Right lobe of liver (tissue), 6 donors: ENCODE measurements at regions not wholly inside any gene's neighbourhood (a gene's known extent, or its start where the extent isn't known, plus 50 kb on each side); places are given as distances from the start of the nearest gene placed in this dataset.

Experiments
- ATAC-seq, 4 donors: fragments of 200-7000 bp; cut with Tn5 transposase; one replicate each; pipeline ENCODE4 v1.9.1; 2020; ENCODE audit warnings: mild to moderate bottlenecking in 4 of 4, moderate library complexity in 4 of 4
- DNase-seq, 3 donors: peaks; one replicate each; pipeline ENCODE4 v3.0.0-alpha.2; 2020
- H3K27ac ChIP-seq, 3 donors: fragments of 200-600 bp; one replicate each; pipeline ENCODE4 v1.8.0; 2022
- H3K27me3 ChIP-seq, 2 donors: fragments of 200-600 bp; one replicate each; pipeline ENCODE4 v1.8.0; 2022
- H3K36me3 ChIP-seq, 4 donors: fragments of 200-600 bp; sonication (generic) in 1 of 4; one replicate each; pipeline versions ENCODE4 v1.5.1 to v1.8.0; 2017 to 2022; ENCODE audit warnings: control low read depth in 1 of 4
- H3K4me1 ChIP-seq, 4 donors: fragments of 200-600 bp; sonication (generic) in 1 of 4; one replicate each; pipeline versions ENCODE4 v1.5.1 to v1.8.0; 2017 to 2022; ENCODE audit warnings: control low read depth in 1 of 4
- H3K4me3 ChIP-seq, 3 donors: fragments of 200-600 bp; one replicate each; pipeline ENCODE4 v1.8.0; 2022
- H3K9me3 ChIP-seq, 4 donors: fragments of 200-600 bp; sonication (generic) in 1 of 4; one replicate each; pipeline versions ENCODE4 v1.5.1 to v1.8.0; 2017 to 2022; ENCODE audit warnings: control low read depth in 1 of 4
- POLR2A ChIP-seq: fragments of 450-650 bp; IDR thresholded peaks from one replicate; pipeline ENCODE4 v1.6.1; 2017; ENCODE audit warnings: antibody characterized with exemption, mild to moderate bottlenecking
- WGBS: methylation state at CpG from one replicate; pipeline ENCODE4 v1.1.6; 2018; ENCODE audit warnings: low coverage, low lambda C conversion rate; ENCODE audit not compliant: insufficient coverage; ENCODE audit errors: missing lambda C conversion rate; 5-methylcytosine and 5-hydroxymethylcytosine counted together
- intact Hi-C, 2 donors: fragments of 100-400 bp; cut with DNase I; formaldehyde crosslinking; loops; one replicate each; pipeline versions ENCODE4 v1.11.2 to v1.14.1; 2022
- TF ChIP-seq, protein P1 (sequence below), 4 donors: fragments of 200-600 bp in 3 of 4; fragments of 450-650 bp in 1 of 4; IDR thresholded peaks; one replicate each; pipeline versions ENCODE4 v1.5.1 to v1.8.0; 2016 to 2022; ENCODE audit warnings: antibody characterized with exemption in 4 of 4, mild to moderate bottlenecking in 2 of 4
- donor health status: DM: no; HTN: yes; CAD: no.
- donor health status: DM: no; HTN: no; CAD: no.
- donor health status: DM: no; HTN: no; CAD: no.
- donor health status: DM: no; HTN: yes; CAD: no.
- donor health status: DM: no; HTN: yes; CAD: no.

- Histone ChIP-seq H3K36me3 (no peaks in the 10 kb centered on the region), H3K4me1 (no peaks in the 10 kb centered on the region), H3K9me3 (no peaks in the 10 kb centered on the region), H3K27ac (no peak overlapping the region), H3K4me3 (no peak overlapping the region), H3K27me3 (no peaks in the 10 kb centered on the region)
- TF ChIP-seq POLR2A: no peak
- TF ChIP-seq, protein P1, sequence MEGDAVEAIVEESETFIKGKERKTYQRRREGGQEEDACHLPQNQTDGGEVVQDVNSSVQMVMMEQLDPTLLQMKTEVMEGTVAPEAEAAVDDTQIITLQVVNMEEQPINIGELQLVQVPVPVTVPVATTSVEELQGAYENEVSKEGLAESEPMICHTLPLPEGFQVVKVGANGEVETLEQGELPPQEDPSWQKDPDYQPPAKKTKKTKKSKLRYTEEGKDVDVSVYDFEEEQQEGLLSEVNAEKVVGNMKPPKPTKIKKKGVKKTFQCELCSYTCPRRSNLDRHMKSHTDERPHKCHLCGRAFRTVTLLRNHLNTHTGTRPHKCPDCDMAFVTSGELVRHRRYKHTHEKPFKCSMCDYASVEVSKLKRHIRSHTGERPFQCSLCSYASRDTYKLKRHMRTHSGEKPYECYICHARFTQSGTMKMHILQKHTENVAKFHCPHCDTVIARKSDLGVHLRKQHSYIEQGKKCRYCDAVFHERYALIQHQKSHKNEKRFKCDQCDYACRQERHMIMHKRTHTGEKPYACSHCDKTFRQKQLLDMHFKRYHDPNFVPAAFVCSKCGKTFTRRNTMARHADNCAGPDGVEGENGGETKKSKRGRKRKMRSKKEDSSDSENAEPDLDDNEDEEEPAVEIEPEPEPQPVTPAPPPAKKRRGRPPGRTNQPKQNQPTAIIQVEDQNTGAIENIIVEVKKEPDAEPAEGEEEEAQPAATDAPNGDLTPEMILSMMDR (IDR thresholded peaks at IDR 0.05): no peak
- ATAC-seq: no peak
- no peak for DNase-seq
- intact Hi-C loops: no loop called here
Measured at GRCh38 chr9:80061096-80061495, 489.3 kb downstream of the TLE4 start.

- ATAC-seq (no peak), DNase-seq (no peak)
- Histone ChIP-seq H3K4me1 (no peaks in the 10 kb centered on the region), H3K9me3 (no peaks in the 10 kb centered on the region), H3K4me3 (no peak overlapping the region), H3K27ac (no peak overlapping the region), H3K36me3 (no peaks in the 10 kb centered on the region), H3K27me3 (no peaks in the 10 kb centered on the region)
- intact Hi-C loops: no loop called here
- WGBS: 43% methylated on average over 3 of the region's 5 CpGs
- no peak for TF ChIP-seq POLR2A
Measured at GRCh38 chr9:80059979-80060378, 488.2 kb downstream of the TLE4 start.

GRCh38 chr9:80059191-80059590, 487.4 kb downstream of the TLE4 start:
- ATAC-seq (no peak), DNase-seq (no peak)
- no peak for TF ChIP-seq POLR2A
- TF ChIP-seq, protein P1 (IDR thresholded peaks at IDR 0.05): no peak
- Histone ChIP-seq H3K9me3 (no peaks in the 10 kb centered on the region), H3K4me3 (no peak overlapping the region), H3K4me1 (no peaks in the 10 kb centered on the region), H3K36me3 (no peaks in the 10 kb centered on the region), H3K27me3 (no peaks in the 10 kb centered on the region), H3K27ac (no peak overlapping the region)
- 48% methylated on average over 6 of the region's 6 CpGs for WGBS
- intact Hi-C loops: no loop called here

DNA sequence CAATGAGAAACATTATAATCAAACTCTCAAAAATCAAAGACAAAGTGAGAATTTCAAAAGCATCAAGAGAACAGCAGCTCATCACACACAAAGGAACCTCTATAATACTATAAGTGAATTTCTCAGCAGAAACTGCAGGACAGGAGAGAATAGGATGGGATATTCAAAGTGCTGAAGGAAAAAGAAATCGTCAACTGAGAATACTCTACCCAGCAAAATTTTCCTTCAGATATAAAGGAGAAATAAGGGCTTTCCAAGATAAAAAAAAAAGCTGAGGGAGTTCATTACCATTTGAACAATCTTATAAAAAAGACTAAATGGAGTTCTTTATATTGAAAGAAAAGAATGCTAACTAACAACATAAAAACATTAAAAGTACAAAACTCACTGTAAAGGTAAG, 481.1 kb downstream of the TLE4 start:
- WGBS: 63% methylated on average over 1 of the region's 1 CpG
- H3K9me3 ChIP-seq: no peaks in the 10 kb centered on the region
- no peaks in the 10 kb centered on the region for H3K4me1 ChIP-seq
- ATAC-seq: no peak
- no peak overlapping the region for H3K4me3 ChIP-seq
- intact Hi-C loops: no loop called here
- TF ChIP-seq, protein P1 (IDR thresholded peaks at IDR 0.05): no peak
- TF ChIP-seq POLR2A: no peak
- H3K27ac ChIP-seq: no peak overlapping the region
- H3K27me3 ChIP-seq: no peaks in the 10 kb centered on the region
- DNase-seq: no peak
- H3K36me3 ChIP-seq: no peaks in the 10 kb centered on the region

- Histone ChIP-seq H3K27me3 (no peaks in the 10 kb centered on the region), H3K36me3 (no peaks in the 10 kb centered on the region), H3K4me1 (no peaks in the 10 kb centered on the region), H3K27ac (no peak overlapping the region), H3K4me3 (no peak overlapping the region), H3K9me3 (no peaks in the 10 kb centered on the region)
- 43% methylated on average over 2 of the region's 2 CpGs for WGBS
- DNase-seq (no peak), ATAC-seq (no peak)
- intact Hi-C loops: no loop called here
- TF ChIP-seq POLR2A: no peak
Measured at GRCh38 chr9:80049096-80049782, 477.5 kb downstream of the TLE4 start.

GRCh38 chr9:80046481-80046880, 474.7 kb downstream of the TLE4 start:
- 63% methylated on average over 2 of the region's 2 CpGs for WGBS
- DNase-seq: no peak
- Histone ChIP-seq H3K27me3 (no peaks in the 10 kb centered on the region), H3K27ac (no peak overlapping the region), H3K4me3 (no peak overlapping the region), H3K9me3 (no peaks in the 10 kb centered on the region), H3K36me3 (no peaks in the 10 kb centered on the region), H3K4me1 (no peaks in the 10 kb centered on the region)
- intact Hi-C loops: no loop called here
- no peak for TF ChIP-seq POLR2A
- TF ChIP-seq, protein P1 (IDR thresholded peaks at IDR 0.05): no peak
- ATAC-seq: no peak
